GM18499 (cell line): ENCODE measurements at regions not wholly inside any gene's neighbourhood (a gene's known extent, or its start where the extent isn't known, plus 50 kb on each side); places are given as distances from the start of the nearest gene placed in this dataset.

ENCODE experiments used
- ATAC-seq: cut with Tn5 transposase; IDR thresholded peaks from one replicate; pipeline ENCODE4 v1.9.1; 2021; ENCODE audit warnings: moderate number of reproducible peaks; ENCODE audit not compliant: insufficient read depth, unreplicated experiment

DNA sequence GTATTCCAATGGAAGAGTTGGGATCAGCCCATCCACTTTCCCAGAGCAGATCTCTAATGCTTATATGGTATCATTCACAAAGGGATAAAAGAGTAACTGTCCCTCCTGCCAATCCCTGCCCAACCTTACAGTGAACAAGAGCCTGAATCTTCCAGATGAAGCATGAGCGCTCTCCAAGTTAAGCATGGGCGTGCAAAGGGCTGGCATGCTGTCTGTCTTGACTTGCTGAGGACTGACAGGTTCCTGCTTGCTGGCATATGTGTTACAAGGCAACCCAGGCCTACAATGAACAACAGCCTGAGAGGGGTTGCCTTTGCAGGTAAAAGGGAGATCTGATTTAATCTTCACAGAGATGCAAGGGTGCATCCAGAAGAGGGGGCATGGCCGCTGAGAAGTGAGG lies 155.6 kb upstream of the SOD1 start:
- ATAC-seq: no peak

DNA sequence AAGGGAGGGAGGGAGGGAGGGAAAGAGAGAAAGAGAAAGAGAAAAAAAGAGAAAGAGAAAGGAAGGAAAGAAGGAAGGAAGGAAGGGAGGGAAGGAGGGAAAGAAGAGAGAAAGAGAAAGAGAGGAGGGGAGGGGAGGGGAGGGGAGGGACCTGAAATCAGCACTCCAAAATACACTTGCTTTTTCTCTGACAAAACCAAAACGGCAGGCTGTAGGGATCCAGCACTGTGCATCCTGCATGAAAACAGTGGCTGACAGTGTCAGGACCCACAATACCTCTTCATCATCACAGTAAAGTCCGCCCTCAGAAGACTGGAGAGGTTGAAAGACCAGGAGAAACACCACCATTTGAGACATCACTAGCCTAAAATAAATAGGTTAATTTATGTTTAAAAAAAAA lies 156.0 kb upstream of the SOD1 start:
- no peak for ATAC-seq

DNA sequence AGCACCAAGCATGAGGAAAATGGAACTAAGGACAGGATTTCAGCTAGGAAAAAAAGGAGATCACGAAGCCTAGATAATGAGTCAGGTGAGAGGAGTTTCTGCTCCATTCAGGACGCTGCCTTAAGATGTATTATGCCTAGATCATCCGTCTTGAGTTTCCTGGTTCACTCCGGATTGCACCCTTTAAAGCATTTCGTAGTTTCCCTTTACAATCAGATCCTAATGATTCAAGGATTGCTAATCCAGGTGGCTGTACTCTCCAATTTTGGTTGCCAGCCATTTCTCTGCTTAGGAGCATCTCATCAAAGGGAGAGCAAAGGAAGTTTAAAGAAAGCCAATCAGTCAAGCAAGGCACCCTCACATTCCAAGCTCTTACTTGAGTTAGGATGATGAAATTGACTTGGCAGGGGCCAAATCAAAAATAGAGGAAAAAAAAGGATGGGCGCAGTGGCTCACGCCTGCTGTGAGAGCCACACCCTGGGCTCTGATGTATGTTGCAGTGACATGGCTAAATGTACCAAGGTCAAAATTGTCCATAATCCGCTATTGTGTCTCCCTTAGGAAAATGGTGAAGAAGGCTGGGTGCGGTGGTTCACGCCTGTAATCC lies 156.9 kb upstream of the SOD1 start:
- no peak for ATAC-seq

- ATAC-seq: no peak
Measured at GRCh38 chr21:31501926-31502325, 157.6 kb upstream of the SOD1 start.

- no peak for ATAC-seq
Measured at GRCh38 chr21:31500982-31501381, 156.9 kb upstream of the TIAM1 start.

- ATAC-seq: no peak
Measured at GRCh38 chr21:31500071-31500470, 156.0 kb upstream of the TIAM1 start.

DNA sequence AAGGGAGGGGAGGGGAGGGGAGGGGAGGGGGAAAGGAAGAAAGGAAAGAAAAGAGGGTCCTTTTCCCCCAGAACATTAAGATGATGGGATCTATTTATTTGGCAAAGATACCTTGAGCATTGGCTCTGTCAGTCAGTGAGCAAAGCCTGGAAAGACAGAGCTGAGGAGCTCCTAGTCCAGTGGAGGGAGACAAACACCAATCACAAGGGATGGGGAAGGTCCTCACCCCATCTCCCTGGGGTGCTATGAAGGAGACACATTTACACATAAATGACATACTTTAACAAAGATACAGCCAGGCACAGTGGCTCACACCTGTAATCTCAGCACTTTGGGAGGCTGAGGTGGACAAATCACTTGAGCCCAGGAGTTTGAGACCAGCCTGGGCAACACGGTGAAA lies 154.9 kb upstream of the TIAM1 start:
- no peak for ATAC-seq

- no peak for ATAC-seq
Measured at GRCh38 chr21:31497914-31498313, 153.9 kb upstream of the TIAM1 start.

GRCh38 chr21:31493350-31493880 lies 149.4 kb upstream of the TIAM1 start:
- no peak for ATAC-seq

DNA sequence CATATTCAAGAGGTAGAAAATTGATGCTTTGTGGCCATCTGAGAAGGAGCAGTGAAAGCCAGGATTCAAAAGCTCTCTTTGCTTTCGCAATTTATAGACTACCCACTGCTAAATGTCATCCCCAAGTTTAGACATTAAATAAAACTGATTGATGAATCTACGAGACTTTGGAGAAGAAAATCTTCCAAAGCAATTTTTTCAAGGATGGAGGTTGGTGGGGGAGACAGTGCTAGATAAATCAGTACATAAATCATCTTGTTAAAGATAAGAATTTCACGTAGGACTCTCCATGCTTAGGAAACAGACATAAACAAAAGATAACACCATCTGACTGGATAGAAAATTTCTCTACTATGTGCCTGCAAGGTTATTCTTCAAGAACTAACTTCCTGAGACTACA lies 147.6 kb upstream of the TIAM1 start:
- no peak for ATAC-seq

GRCh38 chr21:31490443-31490842 lies 146.4 kb upstream of the TIAM1 start:
- no peak for ATAC-seq

GRCh38 chr21:31489726-31490125 lies 145.7 kb upstream of the TIAM1 start:
- ATAC-seq: no peak

DNA sequence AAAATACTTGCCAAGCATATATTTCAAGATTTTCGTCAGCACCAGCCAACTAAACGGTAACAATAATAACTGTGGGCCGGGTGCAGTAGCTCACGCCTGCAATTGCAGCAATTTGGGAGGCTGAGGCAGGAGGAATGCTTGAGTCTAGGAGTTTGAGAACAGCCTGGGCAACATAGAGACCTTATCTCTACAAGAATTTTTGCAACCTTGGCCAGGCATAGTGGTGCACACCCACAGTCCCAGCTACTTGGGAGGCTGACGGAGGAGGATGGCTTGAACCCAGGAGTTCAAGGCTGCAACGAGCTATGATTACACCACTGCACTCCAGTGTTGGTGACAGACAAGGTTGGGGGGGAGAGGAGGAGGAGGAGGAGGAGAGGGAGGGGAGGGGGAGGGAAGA lies 145.0 kb upstream of the TIAM1 start:
- no peak for ATAC-seq

GRCh38 chr21:31484219-31484618 lies 140.2 kb upstream of the TIAM1 start:
- no peak for ATAC-seq

DNA sequence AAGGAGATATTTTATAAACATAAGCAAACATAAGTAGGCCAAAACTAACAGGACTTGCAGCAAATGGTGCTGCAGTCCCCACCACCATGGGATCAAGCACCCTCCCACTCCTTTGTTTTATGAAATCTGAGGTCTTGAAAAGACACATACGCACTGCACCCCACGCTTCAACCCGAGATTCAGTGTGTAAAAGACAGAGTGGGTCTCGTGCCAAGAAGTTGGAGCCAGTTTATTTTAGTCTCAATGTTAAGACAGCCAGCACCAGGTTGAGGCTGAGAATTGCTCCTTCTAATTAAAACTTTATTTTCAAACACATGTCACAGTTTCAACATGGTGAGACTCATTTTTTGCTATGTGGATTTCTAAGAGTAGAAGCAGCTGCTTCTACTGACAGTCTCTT lies 139.1 kb upstream of the TIAM1 start:
- no peak for ATAC-seq

GRCh38 chr21:31482460-31482859 lies 138.4 kb upstream of the TIAM1 start:
- no peak for ATAC-seq

- ATAC-seq: no peak
Measured at GRCh38 chr21:31480228-31480627, 136.2 kb upstream of the TIAM1 start.

DNA sequence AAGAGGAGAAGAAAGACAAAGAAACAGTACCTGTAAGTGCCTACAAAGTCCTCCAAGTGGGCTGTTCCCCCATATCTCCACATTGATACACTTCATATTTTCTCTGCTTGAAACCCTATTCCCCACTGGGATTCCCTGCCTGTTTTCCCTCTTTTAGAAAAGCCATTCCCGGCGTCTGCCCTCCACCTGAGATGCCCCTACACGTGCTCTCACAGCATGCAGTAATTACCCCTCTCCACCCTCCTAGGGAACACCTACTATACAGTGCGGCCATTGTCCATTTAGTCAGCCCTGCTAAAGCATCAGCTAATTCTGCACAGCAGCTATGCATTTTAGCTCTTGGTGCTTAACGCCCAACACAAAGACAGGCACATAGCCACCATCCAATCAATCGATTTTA lies 135.7 kb upstream of the TIAM1 start:
- no peak for ATAC-seq

DNA sequence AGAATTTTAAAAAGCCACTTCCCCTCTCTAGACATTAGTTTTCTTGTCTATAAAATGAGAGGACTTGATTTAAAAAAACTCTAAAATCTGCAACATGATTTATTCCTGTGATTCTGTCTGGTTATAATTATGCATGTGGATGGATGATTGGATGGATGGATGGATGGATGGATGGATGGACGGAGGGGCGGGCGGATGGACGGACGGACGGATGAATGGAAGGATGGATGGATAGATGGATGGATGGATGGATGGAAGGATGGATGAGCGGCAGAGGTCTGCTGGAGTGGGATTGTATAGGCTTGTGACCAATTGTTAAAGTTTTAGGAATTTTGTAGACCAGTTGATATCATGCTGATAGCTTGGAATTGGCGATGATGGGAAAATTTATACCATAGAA lies 135.2 kb upstream of the TIAM1 start:
- no peak for ATAC-seq

- no peak for ATAC-seq
Measured at GRCh38 chr21:31476263-31477022, 132.4 kb upstream of the TIAM1 start.

DNA sequence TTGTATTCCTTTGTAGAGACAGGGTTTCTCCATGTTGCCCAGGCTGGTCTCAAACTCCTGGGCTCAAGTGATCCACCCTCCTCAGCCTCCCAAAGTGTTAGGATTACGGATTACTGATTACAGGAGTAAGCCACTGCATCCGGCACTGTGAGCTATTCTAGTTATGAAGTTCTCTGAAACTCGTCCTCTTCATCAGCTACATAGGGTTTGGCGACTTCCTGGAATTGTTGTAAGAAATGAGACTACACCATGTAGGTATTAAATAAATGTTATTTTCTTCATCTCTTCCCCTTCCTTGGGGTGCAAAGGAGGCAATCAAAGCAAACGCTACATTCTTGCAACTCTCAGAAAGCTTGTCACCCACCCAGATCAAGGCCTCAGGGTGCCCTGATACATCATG lies 131.2 kb upstream of the TIAM1 start:
- ATAC-seq: no peak
